Esophagus squamous epithelium (tissue), 4 donors: ENCODE measurements at regions not wholly inside any gene's neighbourhood (a gene's known extent, or its start where the extent isn't known, plus 50 kb on each side); places are given as distances from the start of the nearest gene placed in this dataset.

Source experiments
- CTCF ChIP-seq, 6 experiments: fragments of 450-650 bp in 4 of 6; fragments of 200-600 bp in 2 of 6; sonication (generic) in 2 of 6; IDR thresholded peaks; one replicate each; pipeline ENCODE4 v1.5.1; 2016 to 2019; ENCODE audit warnings: antibody characterized with exemption in 6 of 6, mild to moderate bottlenecking in 4 of 6, moderate library complexity in 4 of 6
- POLR2A ChIP-seq, 4 donors: fragments of 450-650 bp; IDR thresholded peaks; one replicate each; pipeline ENCODE4 v1.6.1; 2017; ENCODE audit warnings: antibody characterized with exemption in 4 of 4, mild to moderate bottlenecking in 4 of 4, moderate library complexity in 3 of 4

- TF ChIP-seq CTCF (IDR thresholded peaks at IDR 0.05) = peak in 3 of 6 experiments; percentile 31 to 41 (median 32)
- no peak for TF ChIP-seq POLR2A (IDR thresholded peaks at IDR 0.05)
These were observed 185.8 kb downstream of the MRPL39 start for GRCh38 chr21:25421321-25422028.
